ENCODE measurements at regions not wholly inside any gene's neighbourhood (a gene's known extent, or its start where the extent isn't known, plus 50 kb on each side); places are given as distances from the start of the nearest gene placed in this dataset.

GRCh38 chrX:83416273-83416672, 91.8 kb upstream of the POU3F4 start:
- POLR2A ChIA-PET (ENCODE audit: partially characterized antibody): no interaction called here
- H3K4me1 ChIP-seq (replicated peaks in 1 of 4; ENCODE audit: control insufficient read depth in 3 of 4, insufficient read depth in 4 of 4, low read length in 3 of 4): no peaks in the 10 kb centered on the region
- no peak overlapping the region for H2BK15ac ChIP-seq (ENCODE audit: low read length)
- H3K14ac ChIP-seq (ENCODE audit: insufficient read length): no peak overlapping the region
- CTCF ChIA-PET (ENCODE audit: partially characterized antibody): interaction anchor here (1.2 kb wide), 1 partner anchor 9 kb away, joined by 3 read pairs; no protein-coding TSS in a partner anchor
- H3K4me3 ChIP-seq (ENCODE audit: extremely low read depth in 1 of 4, insufficient read depth in 2 of 4, low read depth in 3 of 4, low read length in 4 of 4): no peak overlapping the region
- no peaks in the 10 kb centered on the region for H3K79me1 ChIP-seq (ENCODE audit: low read depth, low read length)
- H3K79me2 ChIP-seq (ENCODE audit: control insufficient read depth in 1 of 2, insufficient read depth in 2 of 2, low read length in 2 of 2): no peaks in the 10 kb centered on the region
- no peak overlapping the region for H2AFZ ChIP-seq (ENCODE audit: low read length)
- no peak overlapping the region for H2BK5ac ChIP-seq (ENCODE audit: low read depth, low read length)
- H3K27me3 ChIP-seq (replicated peaks in 1 of 4; ENCODE audit: control insufficient read depth in 3 of 4, extremely low read depth in 1 of 4, insufficient read depth in 3 of 4, low read length in 3 of 4): no peaks in the 10 kb centered on the region
- no peaks in the 10 kb centered on the region for H3K36me3 ChIP-seq (ENCODE audit: control insufficient read depth in 2 of 4, insufficient read depth in 4 of 4, low read length in 3 of 4)
- FAIRE-seq (no peak), DNase-seq (ENCODE audit: low read depth in 1 of 2, low spot score in 2 of 2) (no peak)
- H3K4me2 ChIP-seq (ENCODE audit: insufficient read depth in 1 of 2, low read depth in 2 of 2, low read length in 2 of 2): no peak overlapping the region
- no peak overlapping the region for H4K8ac ChIP-seq (ENCODE audit: extremely low read depth, insufficient read depth, low read length)
- no peaks in the 10 kb centered on the region for H3K9me3 ChIP-seq (ENCODE audit: insufficient read depth in 2 of 2, low read depth in 1 of 2, low read length in 1 of 2)
- no peak overlapping the region for H3K23ac ChIP-seq (ENCODE audit: insufficient read length)
- H3K9ac ChIP-seq (replicated peaks in 1 of 4; ENCODE audit: extremely low read depth in 1 of 4, low read depth in 3 of 4, low read length in 3 of 4): no peak overlapping the region
- no peaks in the 10 kb centered on the region for H4K20me1 ChIP-seq (replicated peaks in 1 of 2; ENCODE audit: control insufficient read depth in 1 of 2, insufficient read depth in 2 of 2, low read length in 2 of 2)
- 45% methylated on average over 2 of the region's 2 CpGs; no CpG with 5 or more reads in 1 of the 2 experiments for WGBS, 2 experiments (ENCODE audit: extremely low coverage in 1 of 2, insufficient coverage in 1 of 2, insufficient read length in 1 of 2, insufficient replicate concordance in 2 of 2, low coverage in 1 of 2, low lambda C conversion rate in 2 of 2, missing lambda C conversion rate in 1 of 2)
- H3K56ac ChIP-seq (replicated peaks; ENCODE audit: insufficient read length, low read depth, low read length): no peak overlapping the region
- no peaks in the 10 kb centered on the region for H3K23me2 ChIP-seq (ENCODE audit: low read depth, low read length)
- H3K27ac ChIP-seq (ENCODE audit: low read depth, low read length): no peak overlapping the region
- H2BK12ac ChIP-seq (ENCODE audit: low read depth, low read length): no peak overlapping the region
- H3K18ac ChIP-seq (ENCODE audit: extremely low read depth, low read length): no peak overlapping the region
- H3K4ac ChIP-seq (replicated peaks; ENCODE audit: insufficient read length, low read depth, low read length): no peak overlapping the region
- no peak overlapping the region for H4K5ac ChIP-seq (ENCODE audit: insufficient read length, low read depth, low read length)
- no peak overlapping the region for H4K91ac ChIP-seq (replicated peaks; ENCODE audit: insufficient read length, low read length)
- TF ChIP-seq RAD21 (IDR thresholded peaks at IDR 0.05 in 1 of 2, conservative IDR thresholded peaks at IDR 0.05 in 1 of 2; ENCODE audit: low read depth in 2 of 2, low read length in 2 of 2) (peak; percentile 29 to 33; a peak in 2 of 4 replicates), CTCF (IDR thresholded peaks at IDR 0.05; ENCODE audit: control extremely low read depth in 1 of 3, insufficient read depth in 1 of 3, low read depth in 1 of 3, low read length in 3 of 3) (peak in 1 of 3 experiments; percentile 29; a peak in 1 of 4 replicates), TAF1 (IDR thresholded peaks at IDR 0.05; ENCODE audit: low read depth, low read length) (no peak), SAP30 (IDR thresholded peaks at IDR 0.05; ENCODE audit: insufficient read depth, insufficient replicate concordance, low read length) (no peak)
- no peak overlapping the region for H2BK120ac ChIP-seq (replicated peaks; ENCODE audit: low read depth, low read length)
- H2AK5ac ChIP-seq (ENCODE audit: low read depth, low read length): no peak overlapping the region
- no peak overlapping the region for H2BK20ac ChIP-seq (ENCODE audit: low read length)
